HCEC 1CT (cell line): ENCODE measurements at regions not wholly inside any gene's neighbourhood (a gene's known extent, or its start where the extent isn't known, plus 50 kb on each side); places are given as distances from the start of the nearest gene placed in this dataset.

Source experiments
- DNase-seq: peaks from one replicate; pipeline ENCODE4 v3.0.0-alpha.2; 2017

DNA sequence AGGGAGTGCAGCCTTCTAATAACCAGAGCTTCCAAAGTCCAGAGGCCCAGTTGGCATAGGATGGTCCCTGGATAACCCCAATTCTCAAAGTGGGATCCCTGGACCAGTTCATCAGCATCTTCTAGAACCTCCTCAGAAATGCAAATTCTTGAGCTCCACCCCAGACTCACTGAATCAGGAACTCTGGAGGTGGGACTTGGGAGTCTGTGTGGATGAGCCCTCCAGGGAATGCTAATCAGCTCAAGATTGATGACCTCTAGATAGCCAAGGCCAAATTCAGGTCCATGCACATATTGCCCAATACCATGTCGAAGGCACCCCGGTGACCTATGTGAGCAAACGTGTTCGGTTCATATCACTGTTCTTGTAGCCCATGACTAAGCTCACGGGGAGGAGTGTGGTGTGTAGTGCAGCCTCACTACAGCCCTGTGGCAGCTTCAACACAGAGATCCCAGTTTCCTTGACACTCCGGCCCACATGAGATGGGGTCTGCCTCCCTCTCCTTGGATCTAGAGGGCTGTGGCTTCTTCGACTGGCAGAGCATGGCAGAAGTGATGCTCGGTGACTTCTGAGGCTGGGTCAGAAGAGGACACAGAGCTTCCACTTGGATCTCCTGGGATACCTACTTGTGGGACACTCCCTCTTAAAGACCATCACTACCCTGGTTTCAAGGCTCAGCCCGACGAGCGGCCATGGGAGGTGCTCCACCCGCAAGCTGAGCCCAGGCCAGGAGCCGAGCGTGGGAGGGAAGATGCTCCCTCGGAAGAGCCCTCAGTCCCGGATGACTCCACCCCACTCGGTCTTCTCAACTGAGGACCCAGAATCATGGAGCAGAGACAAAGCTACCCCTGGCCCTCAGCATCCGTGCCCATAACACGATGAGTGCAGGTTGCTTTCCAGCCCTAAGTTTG is 151.1 kb upstream of the CST7 start:
- no peak for DNase-seq

DNA sequence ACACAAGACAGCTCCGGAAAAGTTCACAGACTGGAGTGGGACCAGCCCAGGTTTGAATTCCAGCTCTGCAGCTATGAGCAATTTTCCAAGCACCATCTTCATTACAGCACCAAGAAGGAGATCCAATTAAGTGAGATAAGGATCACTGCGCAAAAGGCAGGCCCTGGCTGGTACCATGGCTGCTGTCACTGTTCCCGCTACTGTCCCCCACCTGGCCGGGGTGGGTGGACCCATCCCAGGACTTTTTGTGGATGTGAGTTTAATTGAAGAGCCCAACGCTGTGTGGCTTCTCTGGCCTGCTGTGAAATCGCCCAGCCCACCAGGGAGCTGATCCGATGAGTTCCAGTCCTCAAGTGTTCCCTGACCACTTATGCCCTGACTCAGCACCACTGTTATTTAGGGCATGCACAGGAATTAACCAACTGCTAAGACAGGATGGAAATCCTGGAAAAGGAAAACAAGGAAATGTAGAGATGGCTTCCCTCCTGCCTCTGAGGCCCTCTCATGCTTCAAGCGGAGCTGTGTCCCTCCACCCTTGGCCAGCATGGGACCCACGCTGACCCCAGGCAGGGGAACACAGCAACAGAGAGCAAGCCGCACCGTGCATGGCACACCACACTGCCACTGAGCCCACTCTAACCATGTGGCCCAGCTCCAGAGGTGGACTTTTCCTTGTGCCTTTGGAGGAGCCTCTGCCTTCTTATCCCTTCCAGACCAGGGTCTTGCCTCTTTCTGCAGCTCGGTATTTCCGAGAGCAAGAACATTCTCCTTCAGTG is 150.0 kb upstream of the CST7 start:
- no peak for DNase-seq

DNA sequence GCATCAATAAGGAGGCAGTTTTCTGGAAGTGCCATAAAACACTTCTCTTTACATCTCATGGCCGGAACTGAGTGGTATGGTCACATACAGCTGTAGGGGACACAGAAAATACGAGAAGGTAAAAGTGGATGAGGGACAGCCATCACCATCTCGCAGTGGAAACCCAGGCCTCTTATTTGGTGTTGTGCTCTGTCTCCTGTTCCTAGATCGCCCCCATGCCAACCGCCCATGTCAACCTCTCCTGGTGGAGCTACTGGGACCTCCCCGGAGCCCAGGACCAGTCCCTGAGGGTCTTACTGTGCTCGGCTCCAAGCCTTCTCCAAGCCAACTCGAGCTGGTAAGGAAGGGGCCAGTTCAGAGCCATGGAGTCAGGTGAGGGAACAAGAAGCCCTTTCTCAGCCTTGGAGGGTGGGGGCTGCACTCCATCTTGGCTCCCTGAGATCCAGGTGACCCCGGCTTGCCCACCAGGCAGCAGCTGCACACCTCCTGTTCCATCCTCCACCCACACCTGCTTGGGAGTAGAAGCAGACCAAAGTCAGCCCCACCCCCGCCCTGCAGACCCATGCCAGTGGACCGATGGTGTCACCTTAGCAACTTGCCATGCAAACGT is 149.0 kb upstream of the CST7 start:
- DNase-seq, result no peak

DNA sequence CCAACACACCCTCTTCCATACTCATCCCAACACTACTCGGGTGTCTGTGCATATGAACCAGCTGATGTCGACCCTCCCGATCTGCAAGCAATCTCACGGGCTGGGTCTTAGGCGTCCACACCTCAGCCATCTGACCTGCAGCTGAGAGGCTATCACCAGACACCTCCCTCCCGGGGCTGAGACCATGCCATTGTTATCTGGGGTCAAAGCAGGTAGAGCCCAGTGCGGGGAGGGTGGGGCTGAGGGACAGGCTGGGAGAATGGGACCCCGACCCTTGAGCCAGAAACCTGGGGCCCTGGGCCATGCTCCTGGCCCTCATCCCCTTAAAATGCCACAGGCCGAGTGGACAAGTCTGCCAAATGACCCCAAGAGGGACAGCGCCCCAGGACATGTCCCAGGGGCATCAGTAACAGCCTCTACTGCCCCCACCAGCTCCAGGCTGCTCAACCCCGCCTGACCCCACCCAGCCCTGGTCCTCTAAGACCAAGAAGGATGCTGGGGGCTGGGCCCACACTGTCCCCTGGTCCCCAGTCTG is 146.7 kb upstream of the CST7 start:
- DNase-seq, result no peak

DNA sequence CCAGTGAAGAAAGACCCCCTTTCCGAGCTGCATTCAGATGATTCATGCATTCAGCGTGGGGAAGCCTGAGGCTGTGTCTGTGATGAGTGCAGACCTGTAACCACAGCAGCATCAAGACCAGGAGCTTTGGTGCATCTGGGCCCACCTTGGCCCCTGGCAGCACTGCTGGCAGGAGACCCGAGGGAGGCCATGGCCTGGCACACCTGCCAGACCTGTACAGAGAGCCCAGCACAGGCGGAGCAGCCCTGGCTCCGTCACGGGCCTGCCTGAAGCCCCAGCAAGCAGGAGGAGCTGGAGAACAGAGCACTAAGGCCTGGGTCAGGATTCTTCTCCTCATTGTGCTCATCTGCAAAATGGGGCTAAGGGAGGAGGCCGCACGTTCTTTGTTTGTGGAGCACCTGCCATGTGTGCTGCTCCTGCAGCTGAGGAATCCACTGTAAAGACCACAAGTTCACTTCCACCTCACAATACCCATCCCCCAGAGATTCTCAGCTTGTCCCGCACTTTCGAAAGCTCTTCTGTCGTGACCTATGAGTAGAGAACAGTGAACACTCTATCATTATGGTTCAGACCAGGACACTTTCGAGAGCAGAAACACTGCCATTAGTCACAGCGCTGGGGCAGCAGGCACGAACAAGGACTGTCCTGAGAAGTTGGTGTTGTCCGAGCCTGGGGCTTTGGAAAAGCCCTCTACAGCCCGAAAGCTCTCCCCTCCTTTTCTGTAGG is 144.4 kb upstream of the CST7 start:
- DNase-seq, result no peak

DNA sequence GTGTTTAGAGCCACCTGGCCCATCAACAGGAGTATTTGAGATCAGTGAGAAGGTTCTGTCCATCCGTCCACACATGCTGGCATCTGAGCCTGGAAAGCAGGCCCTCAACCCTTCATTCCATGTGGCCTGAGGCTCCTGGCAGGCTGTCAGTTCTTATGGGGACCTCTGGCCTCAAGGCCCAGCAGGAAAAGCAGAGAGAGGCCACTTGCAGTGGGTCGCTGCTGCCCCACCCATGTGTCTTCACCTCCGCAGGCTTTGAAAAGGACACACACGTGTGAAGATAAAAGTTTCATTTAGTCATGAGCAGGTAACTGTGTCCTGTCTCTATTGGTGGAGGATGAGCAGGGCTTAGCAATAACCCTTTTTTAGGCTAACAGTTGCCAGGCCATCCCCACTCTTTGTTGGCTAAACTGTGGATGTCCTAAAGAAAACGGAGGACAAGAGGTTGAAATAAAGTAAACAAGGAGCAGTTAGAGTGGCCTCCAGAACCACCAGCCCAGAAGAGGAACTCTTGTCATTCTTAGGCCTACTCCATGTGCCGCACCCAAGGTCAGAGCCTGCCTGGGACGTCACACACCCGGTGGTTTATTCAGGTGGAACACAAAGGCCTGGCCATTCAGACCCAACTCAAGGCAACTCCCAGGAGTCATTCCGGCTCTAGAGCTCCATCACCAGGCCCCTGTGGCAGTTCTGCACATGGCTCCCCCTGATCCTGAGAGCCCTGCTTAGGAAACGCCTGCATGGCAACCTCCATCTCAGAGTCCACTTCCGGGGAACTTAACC is 143.4 kb upstream of the CST7 start:
- no peak for DNase-seq

DNA sequence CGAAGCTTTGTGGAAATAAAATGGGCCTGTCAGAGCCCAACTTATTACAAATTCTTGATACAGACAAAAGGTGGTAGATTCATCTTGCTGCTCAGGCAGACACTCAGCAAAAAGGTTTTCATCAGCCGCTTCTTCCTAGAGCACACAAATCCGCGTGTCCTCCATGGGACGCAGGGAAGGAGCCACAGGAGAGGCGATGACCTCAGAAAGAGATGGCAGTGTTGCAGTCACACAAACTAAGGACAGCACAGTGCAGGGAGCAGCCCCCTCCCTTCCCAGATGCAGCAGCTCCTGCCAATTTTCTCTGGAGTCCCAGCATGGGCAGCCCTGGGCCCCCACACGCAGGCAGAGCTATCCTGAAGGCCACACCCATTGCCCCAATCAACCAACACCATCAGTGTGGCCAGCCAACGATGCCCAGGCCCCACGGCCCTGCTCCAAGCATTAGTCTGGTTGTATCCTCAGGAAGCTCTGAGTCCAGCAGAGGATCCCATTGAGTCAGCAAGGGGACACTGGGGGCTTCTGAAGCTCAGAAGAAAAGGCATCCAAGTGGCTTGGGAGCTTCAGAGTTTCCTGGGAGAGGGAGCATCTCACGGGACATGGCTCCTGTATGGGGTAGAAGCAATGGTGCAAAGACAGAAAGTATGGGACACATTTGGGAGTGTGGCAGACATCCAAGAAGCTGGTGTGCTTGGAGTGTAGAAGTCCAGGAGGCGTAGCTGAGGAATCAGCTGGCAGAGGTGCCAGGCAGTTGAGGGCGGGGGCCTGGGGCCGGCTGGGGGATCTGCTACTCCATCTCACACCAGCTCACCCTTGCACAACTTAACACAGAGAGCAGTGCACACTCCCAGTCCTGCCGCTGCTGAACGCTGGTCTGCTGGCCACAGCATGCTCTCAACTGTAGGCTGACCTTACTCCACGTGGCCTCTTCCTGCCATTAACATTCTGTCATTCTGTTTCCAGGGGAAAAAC is 142.1 kb upstream of the CST7 start:
- no peak for DNase-seq

DNA sequence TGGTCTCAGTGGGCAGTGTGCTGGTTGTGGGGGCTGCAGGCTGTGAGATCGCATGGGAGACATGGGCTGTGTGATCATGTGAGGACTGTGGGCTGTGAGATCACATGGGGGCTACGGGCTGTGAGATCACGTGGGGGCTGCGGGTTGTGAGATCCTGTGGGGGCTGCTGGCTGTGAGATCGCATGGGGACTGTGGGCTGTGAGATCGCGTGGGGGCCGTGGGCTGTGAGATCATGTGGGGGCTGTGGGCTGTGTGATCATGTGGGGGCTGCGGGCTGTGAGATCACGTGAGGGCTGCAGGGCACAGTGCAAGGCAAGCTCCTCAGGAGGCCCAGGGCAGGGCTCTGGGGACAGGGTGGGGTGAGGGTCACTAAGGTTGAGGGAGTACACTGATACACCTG is 140.5 kb upstream of the CST7 start:
- DNase-seq, result no peak

DNA sequence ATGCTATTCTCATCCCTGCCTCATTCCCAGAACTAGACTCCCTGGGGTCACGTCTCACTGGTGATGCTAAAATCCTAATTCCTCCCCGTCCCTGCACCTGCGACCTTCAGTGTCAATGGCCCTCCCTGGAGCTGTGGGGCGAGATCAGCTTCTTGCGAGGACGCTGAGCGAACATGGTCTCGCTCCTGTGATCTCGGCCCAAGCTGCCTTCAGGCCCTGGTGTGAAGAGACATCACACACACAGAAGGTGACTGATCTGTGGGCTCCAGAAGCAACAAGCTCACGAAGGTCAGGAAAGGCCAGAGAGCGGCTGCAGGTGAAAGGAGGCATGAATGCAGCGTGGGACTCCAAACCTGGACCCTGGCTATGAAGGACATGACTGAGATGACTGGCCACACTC is 139.5 kb upstream of the CST7 start:
- DNase-seq, result no peak

DNA sequence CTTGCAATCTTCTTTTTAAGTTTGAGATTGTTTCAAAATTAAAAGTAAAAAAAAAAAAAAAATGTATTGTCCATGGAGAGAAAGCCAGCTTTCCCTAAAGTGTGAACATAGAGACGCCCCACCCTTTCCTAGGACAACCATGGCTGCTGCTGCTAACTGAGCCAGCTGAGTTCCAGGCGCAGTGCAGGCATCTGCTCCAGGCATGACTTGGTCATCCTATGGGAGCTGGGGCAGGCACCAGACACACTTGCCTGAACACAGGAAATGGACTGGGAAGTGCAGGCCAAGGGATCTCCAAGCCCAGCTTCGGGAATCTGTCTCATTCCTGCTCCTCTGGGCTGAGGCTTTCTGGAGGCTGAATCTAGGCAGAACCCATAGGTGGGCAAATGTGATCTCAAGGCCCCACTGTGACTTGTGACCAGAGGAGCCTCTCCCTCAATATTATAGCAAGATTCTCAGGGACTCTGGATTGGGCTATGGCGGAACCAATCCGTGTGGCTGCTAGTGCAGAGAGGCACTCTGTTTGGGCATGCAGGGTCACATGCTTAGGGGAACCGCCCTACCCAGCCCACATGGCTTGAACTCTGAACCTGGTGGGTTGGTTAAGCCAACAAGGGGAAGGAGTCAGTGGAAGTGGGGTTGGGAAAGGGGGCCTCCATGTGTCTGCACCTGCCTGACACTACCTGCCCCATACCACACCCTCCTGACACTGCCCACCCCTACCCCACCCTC is 138.2 kb upstream of the CST7 start:
- DNase-seq, result no peak

DNA sequence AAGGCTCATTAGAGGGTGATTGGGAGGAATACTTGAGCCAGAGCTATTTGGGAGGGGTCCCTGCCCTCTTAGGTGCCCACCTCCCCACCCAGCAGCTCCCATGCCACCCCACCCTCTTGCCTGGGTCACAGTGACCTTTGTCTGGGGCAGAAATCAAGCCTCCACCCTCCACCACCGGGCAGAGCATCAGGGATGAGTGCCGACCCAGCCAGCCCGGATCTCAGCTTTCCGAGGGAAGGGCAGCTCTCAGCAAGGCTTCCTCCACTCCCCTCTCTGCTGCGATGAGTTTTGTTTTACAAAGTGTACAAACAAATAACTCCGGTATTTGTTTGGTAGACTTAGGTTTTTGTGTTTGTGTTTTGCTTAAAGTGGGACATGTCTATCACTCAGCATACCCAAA is 136.7 kb upstream of the CST7 start:
- no peak for DNase-seq

DNA sequence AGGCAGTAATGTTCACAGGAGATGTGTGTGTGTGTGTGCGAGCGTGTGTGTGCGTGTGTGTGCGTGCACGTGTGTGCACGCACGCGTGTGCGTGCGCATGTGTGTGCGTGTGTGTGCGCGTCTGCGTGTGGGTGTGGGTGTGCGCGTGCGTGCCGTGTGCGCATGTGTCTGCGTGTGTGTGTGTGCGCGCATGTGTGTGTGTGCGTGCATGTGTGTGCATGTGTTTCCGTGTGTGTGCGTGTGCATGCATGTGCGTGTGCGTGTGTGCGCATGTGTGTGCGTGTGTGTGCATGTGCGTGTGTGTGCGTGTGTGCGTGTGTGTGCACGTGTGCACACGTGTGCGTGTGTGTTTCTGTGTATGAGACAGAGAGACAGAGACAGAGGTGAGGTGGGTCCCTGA is 136.0 kb upstream of the CST7 start:
- DNase-seq, result no peak

DNA sequence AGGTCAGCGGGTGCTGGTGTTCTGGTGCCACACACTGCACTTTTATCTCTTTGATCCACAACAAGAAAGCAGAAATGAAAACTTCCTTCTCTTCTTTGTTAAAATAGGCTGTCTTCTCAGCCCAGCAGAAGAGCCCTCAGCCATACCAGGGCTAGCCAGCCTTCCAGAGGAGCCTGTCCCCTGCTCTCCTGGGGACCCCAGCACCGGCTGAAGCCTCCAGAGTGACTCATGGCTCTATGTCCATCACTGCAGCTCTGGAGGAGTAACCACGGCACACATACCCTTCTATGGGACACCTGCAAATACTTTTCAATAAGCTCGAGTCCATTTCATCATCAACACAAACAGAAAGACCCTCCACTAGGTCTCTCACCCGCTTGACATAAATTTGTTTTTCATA is 135.6 kb upstream of the CST7 start:
- DNase-seq, result no peak

DNA sequence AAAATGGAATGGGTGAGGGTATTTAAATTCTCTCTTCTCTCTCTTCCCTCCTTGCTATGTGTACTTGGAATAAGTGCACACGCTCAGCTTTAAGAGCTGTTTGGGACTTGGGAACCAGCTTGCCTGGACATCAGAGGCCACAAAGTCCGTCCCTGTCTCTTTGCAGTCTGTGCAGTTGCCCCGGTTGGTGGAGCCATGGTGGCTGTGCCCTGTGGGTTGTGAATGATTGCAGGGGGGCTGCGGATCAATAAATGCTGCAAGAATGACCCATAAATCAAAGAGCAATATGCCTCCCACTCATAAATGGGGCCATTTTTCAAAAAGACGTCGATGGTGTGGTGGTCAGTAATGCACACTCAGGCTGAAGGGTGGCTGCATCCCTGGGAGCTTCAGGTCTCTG is 135.1 kb upstream of the CST7 start:
- no peak for DNase-seq

DNA sequence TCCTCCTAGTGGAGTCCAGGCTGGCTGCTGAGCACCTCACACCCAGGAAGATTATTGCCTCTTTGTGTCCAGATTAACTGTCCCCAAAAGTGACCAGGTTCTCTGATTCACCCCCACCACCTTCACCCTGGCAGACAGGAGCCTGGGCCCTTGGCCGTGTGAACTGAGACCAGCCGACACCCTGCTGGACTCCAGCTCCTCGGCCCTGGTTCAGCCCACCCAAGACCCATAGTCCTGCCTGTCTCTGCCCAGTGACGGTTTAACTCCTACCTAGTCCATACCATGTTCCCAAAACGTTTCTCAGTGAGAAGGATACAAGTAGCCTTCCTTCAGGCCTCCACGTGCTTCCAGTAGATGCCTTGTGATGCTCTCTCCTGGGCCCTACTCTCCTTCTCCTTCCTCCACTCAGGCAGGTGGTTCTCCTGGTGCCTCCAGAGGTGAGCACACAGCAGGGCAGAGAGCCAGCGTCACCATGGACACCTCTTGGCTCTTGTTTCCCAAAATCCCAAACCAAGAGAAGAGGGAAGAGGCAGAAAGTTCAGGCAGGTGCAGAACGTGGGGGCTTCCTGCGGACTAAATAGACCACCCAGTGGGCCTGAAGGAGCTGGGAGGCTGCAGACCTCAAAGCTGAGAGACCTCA is 134.4 kb upstream of the CST7 start:
- no peak for DNase-seq

DNA sequence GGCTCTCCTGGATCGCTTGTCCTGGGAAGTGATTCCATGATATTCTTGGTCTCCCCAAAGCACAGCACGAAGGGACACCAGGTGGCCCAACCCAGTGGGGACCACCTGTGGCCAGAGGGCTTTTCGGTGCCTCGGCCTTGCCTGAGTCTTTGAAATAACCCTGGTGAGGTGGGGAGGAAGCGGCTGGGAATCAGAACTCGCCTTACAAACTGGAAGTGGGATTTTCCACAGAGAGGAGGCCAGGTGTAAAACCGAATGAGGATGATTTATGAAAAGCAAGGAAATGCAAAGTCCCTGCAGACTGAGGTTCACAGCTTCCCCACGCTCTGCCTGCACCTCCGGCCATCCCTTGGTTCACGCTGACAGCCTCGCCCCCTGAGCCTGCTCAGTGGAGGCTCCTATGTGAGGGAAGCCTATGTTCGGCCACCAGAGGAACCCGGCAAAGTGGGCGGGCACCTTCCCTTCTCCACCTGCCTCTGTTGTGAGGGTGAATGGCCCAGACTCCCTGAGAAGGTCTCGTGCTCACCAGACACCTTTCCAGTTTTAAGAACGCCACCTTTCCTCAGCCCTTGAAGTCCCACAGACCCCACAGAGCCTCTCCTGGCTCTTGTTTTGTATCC is 133.8 kb upstream of the CST7 start:
- no peak for DNase-seq

DNA sequence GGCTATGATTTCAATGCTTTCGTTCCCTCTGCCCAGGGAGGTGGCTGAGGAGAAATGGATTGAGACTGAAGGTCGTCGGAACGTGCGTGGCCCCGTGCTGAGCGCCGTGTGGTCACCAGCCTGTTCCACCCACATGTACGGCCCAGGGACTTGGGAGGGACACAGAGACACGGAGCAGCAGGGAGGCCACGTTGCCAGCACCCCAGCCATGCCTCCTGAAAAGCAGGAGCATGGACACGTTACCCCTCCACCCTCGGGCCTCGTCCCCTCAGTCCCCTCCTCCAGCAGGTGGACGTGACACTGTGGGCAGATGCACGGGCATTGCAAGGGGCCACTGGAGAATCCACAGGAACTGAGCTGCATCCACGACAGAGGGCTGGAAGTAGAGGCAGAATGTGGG is 133.1 kb upstream of the CST7 start:
- DNase-seq, result no peak

DNA sequence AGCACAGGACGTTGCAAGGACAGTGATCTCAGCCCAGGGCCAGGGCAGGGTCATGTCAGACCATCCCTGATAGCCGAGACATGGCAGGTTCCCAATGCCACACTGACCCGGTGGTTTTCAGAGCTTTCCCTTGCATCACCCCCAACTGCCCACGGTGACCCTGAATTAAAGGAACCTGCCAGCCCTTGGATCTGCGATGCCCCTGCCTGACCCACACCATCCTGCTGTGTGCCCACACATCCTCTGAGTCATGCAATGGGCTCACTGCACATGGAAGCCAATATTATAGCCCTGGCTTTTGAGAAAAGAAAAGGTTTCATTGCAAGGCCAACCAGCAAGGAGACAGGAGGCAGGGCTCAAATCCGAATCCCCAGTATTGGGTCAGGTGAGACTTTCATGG is 132.6 kb upstream of the CST7 start:
- DNase-seq, result no peak

DNA sequence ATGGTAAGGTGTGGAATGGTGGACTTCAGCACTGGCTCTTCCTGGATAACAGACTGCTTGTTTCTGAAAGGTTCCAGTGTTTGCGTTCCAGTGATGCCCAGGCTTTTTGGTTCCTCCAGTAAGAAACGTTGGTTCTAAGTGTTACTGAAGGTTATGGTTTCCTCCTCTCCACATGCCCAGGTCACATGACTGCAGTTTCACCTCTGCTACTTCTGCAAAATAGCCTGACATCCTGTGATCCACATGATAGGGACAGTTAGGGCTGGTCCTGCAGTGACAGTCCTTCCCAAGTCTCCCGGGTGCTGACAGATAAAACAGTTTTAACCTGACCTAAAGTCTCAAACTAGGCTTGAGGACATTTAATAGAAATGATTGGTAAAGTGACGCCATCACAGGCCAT is 132.2 kb upstream of the CST7 start:
- no peak for DNase-seq
